ENCODE measurements at regions not wholly inside any gene's neighbourhood (a gene's known extent, or its start where the extent isn't known, plus 50 kb on each side); places are given as distances from the start of the nearest gene placed in this dataset.
A peak's percentile ranks its signal among the peaks of the same experiment; 100 is the strongest.

- TF ChIP-seq SOX6 (IDR thresholded peaks at IDR 0.05) (peak; percentile 17; the same call in 1 of the 2 replicates), ZNF280B (CRISPR knock-in tag; IDR thresholded peaks at IDR 0.05) (no peak), MAFF (IDR thresholded peaks at IDR 0.05; ENCODE audit: low read length) (no peak), SMAD2 (IDR thresholded peaks at IDR 0.05; ENCODE audit: low read depth, low read length) (no peak; the same call in 1 of the 2 replicates), SMARCE1 (IDR thresholded peaks at IDR 0.05) (0 out of 2 replicates have a peak, but pooled peaks have one; percentile 22), GATAD2B (IDR thresholded peaks at IDR 0.05; ENCODE audit: borderline replicate concordance) (no peak), ELF4 (CRISPR knock-in tag; IDR thresholded peaks at IDR 0.05) (no peak), SNIP1 (IDR thresholded peaks at IDR 0.05; ENCODE audit: low read depth) (no peak), ARID2 (IDR thresholded peaks at IDR 0.05) (no peak), HINFP (tag; conservative IDR thresholded peaks at IDR 0.05; ENCODE audit: low read depth) (no peak), CEBPZ (IDR thresholded peaks at IDR 0.05; ENCODE audit: borderline replicate concordance, low read depth, low read length) (no peak), TARDBP (IDR thresholded peaks at IDR 0.05) (peak; percentile 20; the same call in 1 of the 2 replicates), HMBOX1 (IDR thresholded peaks at IDR 0.05) (no peak), FIP1L1 (IDR thresholded peaks at IDR 0.05; ENCODE audit: low read depth, low read length, poor library complexity, severe bottlenecking) (no peak), EP400 (IDR thresholded peaks at IDR 0.05) (no peak), DIDO1 (tag; IDR thresholded peaks at IDR 0.05; ENCODE audit: low read depth) (no peak), KAT2B (IDR thresholded peaks at IDR 0.05; ENCODE audit: low read depth, low read length) (no peak), ZBTB17 (CRISPR knock-in tag; IDR thresholded peaks at IDR 0.05) (no peak), NBN (IDR thresholded peaks at IDR 0.05; ENCODE audit: low read depth) (no peak), CEBPG (CRISPR knock-in tag; IDR thresholded peaks at IDR 0.05) (peak; percentile 32), CEBPG (tag; conservative IDR thresholded peaks at IDR 0.05 in 1 of 2, IDR thresholded peaks at IDR 0.05 in 1 of 2) (peak; percentile 52 to 68; a peak in 3 of 4 replicates), CBFA2T2 (conservative IDR thresholded peaks at IDR 0.05) (no peak), CHD1 (IDR thresholded peaks at IDR 0.05; ENCODE audit: low read length) (no peak)
These were observed 168.5 kb upstream of the IRF2BP2 start (continued) for GRCh38 chr1:234778221-234779159.

Measured in K562 (cell line).